ENCODE measurements at regions not wholly inside any gene's neighbourhood (a gene's known extent, or its start where the extent isn't known, plus 50 kb on each side); places are given as distances from the start of the nearest gene placed in this dataset.

GRCh38 chr2:7206111-7206810 lies 289.0 kb downstream of the RNF144A start:
- H4K20me1 ChIP-seq (ENCODE audit: control insufficient read depth, insufficient read depth, insufficient read length) = no peaks in the 10 kb centered on the region
- no peak overlapping the region for H3K4me2 ChIP-seq (ENCODE audit: insufficient read depth, insufficient read length, low read length)
- no peak for DNase-seq
- no peak overlapping the region for H2AFZ ChIP-seq (ENCODE audit: low read length)
- no peak overlapping the region for H3K4ac ChIP-seq (ENCODE audit: low read depth, low read length)
- peaks cover 3% of the 10 kb centered on the region for H3K27me3 Mint-ChIP-seq (ENCODE audit: low read depth)
- H3K79me1 ChIP-seq (ENCODE audit: insufficient read depth, low read depth, low read length, poor library complexity, severe bottlenecking) = no peaks in the 10 kb centered on the region
- no peak overlapping the region for H3K4me3 Mint-ChIP-seq
- no peaks in the 10 kb centered on the region for H3K23me2 ChIP-seq (ENCODE audit: insufficient read length, low read depth, low read length, poor library complexity, severe bottlenecking)
- H3K56ac ChIP-seq (ENCODE audit: insufficient read length, low read depth, low read length) = no peak overlapping the region
- H2BK5ac ChIP-seq (ENCODE audit: insufficient read length, low read length) = no peak overlapping the region
- H3K27me3 ChIP-seq (ENCODE audit: insufficient read depth, low read length) = no peaks in the 10 kb centered on the region
- H4K8ac ChIP-seq (replicated peaks; ENCODE audit: insufficient read length, low read depth, low read length) = no peak overlapping the region
- H3K4me1 ChIP-seq (ENCODE audit: insufficient read depth, low read length) = peaks cover 2% of the 10 kb centered on the region; the same call in 1 of the 2 replicates
- no peak overlapping the region for H2BK15ac ChIP-seq (ENCODE audit: low read depth, low read length)
- no peak overlapping the region for H4K91ac ChIP-seq (ENCODE audit: insufficient read length, low read depth, low read length)
- no peaks in the 10 kb centered on the region for H3K79me2 ChIP-seq (ENCODE audit: insufficient read depth, low read length)
- H3K23ac ChIP-seq (ENCODE audit: insufficient read length, low read depth, low read length) = no peak overlapping the region
- H3K9me3 Mint-ChIP-seq = no peaks in the 10 kb centered on the region
- H2BK20ac ChIP-seq (ENCODE audit: low read depth, low read length, poor library complexity, severe bottlenecking) = no peak overlapping the region
- no peak overlapping the region for H2BK12ac ChIP-seq (ENCODE audit: insufficient read length, low read depth, low read length)
- no peaks in the 10 kb centered on the region for H3K9me3 ChIP-seq (ENCODE audit: control insufficient read depth, low read depth, low read length)
- H3K27ac Mint-ChIP-seq = no peak overlapping the region
- no peak overlapping the region for H4K5ac ChIP-seq (ENCODE audit: insufficient read length, low read depth, low read length)
- H3K14ac ChIP-seq (ENCODE audit: insufficient read depth, low read length) = no peak overlapping the region
- H3K4me1 Mint-ChIP-seq = peaks cover 37 to 42% of the 10 kb centered on the region in 2 experiments
- no peak for TF ChIP-seq CTCF (conservative IDR thresholded peaks at IDR 0.05)
- H3K9ac ChIP-seq (ENCODE audit: extremely low read depth, insufficient read length, low read length) = no peak overlapping the region
- no peak overlapping the region for H3T11ph ChIP-seq (ENCODE audit: low read length)
- H3K36me3 Mint-ChIP-seq (ENCODE audit: insufficient read depth in 1 of 3, low read depth in 3 of 3) = no peaks in the 10 kb centered on the region
- no CpG with 5 or more reads among the region's 10 CpGs for WGBS (ENCODE audit: extremely low coverage, insufficient read length, low lambda C conversion rate)
- H3K18ac ChIP-seq (ENCODE audit: insufficient read length, low read depth, low read length) = no peak overlapping the region
- H2AK5ac ChIP-seq (ENCODE audit: insufficient read length, low read length) = no peak overlapping the region
- no peak overlapping the region for H2BK120ac ChIP-seq (ENCODE audit: low read depth, low read length, poor library complexity, severe bottlenecking)
- no peak overlapping the region for H3K27ac ChIP-seq (ENCODE audit: insufficient read length, low read depth, low read length)

Data from H9 (cell line).